GM23248 (cell line): ENCODE measurements at regions not wholly inside any gene's neighbourhood (a gene's known extent, or its start where the extent isn't known, plus 50 kb on each side); places are given as distances from the start of the nearest gene placed in this dataset.

Experiments
- DNase-seq: peaks from one replicate; pipeline ENCODE4 v3.0.0-alpha.2; 2015
- H2AFZ ChIP-seq: fragments of 200-600 bp; sonication (generic); 2 replicates; pipeline ENCODE4 v1.6.1; 2016; ENCODE audit warnings: antibody characterized with exemption
- H3F3A ChIP-seq: fragments of 200-600 bp; sonication (generic); 2 replicates; pipeline ENCODE4 v1.6.1; 2016; ENCODE audit warnings: mild to moderate bottlenecking, antibody characterized with exemption, mixed run types; ENCODE audit not compliant: insufficient read depth
- H3K27ac ChIP-seq: fragments of 200-600 bp; sonication (generic); 2 replicates; pipeline ENCODE4 v1.5.1; 2016; ENCODE audit warnings: mild to moderate bottlenecking
- H3K27me3 ChIP-seq: fragments of 200-600 bp; sonication (generic); replicated peaks from 2 replicates; pipeline ENCODE4 v1.6.1; 2016; ENCODE audit warnings: mild to moderate bottlenecking; ENCODE audit not compliant: insufficient read depth
- H3K36me3 ChIP-seq: fragments of 200-600 bp; sonication (generic); 2 replicates; pipeline ENCODE4 v1.6.1; 2016; ENCODE audit warnings: low read depth, mild to moderate bottlenecking
- H3K4me1 ChIP-seq: fragments of 200-600 bp; sonication (generic); 2 replicates; pipeline ENCODE4 v1.6.1; 2016; ENCODE audit warnings: mild to moderate bottlenecking; ENCODE audit not compliant: insufficient read depth
- H3K4me2 ChIP-seq: fragments of 200-600 bp; sonication (generic); one replicate; pipeline ENCODE4 v1.6.1; 2016; ENCODE audit warnings: mild to moderate bottlenecking; ENCODE audit not compliant: unreplicated experiment
- H3K4me3 ChIP-seq: fragments of 200-600 bp; sonication (generic); 2 replicates; pipeline ENCODE4 v1.5.1; 2016; ENCODE audit warnings: mild to moderate bottlenecking
- H3K79me2 ChIP-seq: fragments of 200-600 bp; sonication (generic); 2 replicates; pipeline ENCODE4 v1.6.1; 2016; ENCODE audit warnings: mild to moderate bottlenecking; ENCODE audit not compliant: insufficient read depth
- H3K9ac ChIP-seq: fragments of 200-600 bp; sonication (generic); 2 replicates; pipeline ENCODE4 v1.6.1; 2016; ENCODE audit warnings: mild to moderate bottlenecking
- H3K9me2 ChIP-seq: fragments of 200-600 bp; sonication (generic); 2 replicates; pipeline ENCODE4 v1.6.1; 2016; ENCODE audit warnings: mixed run types, mild to moderate bottlenecking, moderate library complexity; ENCODE audit not compliant: insufficient read depth
- H3K9me3 ChIP-seq: fragments of 200-600 bp; sonication (generic); one replicate; pipeline ENCODE4 v1.6.1; 2017; ENCODE audit warnings: low read depth
- H4K20me1 ChIP-seq: fragments of 200-600 bp; sonication (generic); 2 replicates; pipeline ENCODE4 v1.6.0; 2016; ENCODE audit not compliant: insufficient read depth
- EZH2 ChIP-seq: fragments of 200-600 bp; sonication (generic); IDR thresholded peaks from 2 replicates; pipeline ENCODE4 v1.6.1; 2018; ENCODE audit warnings: antibody characterized with exemption, mild to moderate bottlenecking; ENCODE audit not compliant: insufficient read depth, poor library complexity, severe bottlenecking
- EZH2phosphoT487 ChIP-seq: fragments of 200-600 bp; sonication (generic); IDR thresholded peaks from 2 replicates; pipeline ENCODE4 v1.6.1; 2018; ENCODE audit warnings: antibody characterized with exemption, moderate library complexity, mild to moderate bottlenecking, low read depth; ENCODE audit not compliant: insufficient read depth
- WGBS, 2 experiments: methylation state at CpG; one replicate each; pipeline ENCODE4 v1.1.6; 2015 to 2017; ENCODE audit warnings: low lambda C conversion rate in 2 of 2, low coverage in 1 of 2; ENCODE audit errors: missing lambda C conversion rate in 2 of 2; 5-methylcytosine and 5-hydroxymethylcytosine counted together
- in situ Hi-C: fragments of 300-500 bp; cut with MboI; formaldehyde crosslinking; loops from 2 replicates; pipeline ENCODE4 v1.15.0; 2020

GRCh38 chr7:421136-421991 lies 98.3 kb downstream of the PDGFA start:
- H2AFZ ChIP-seq = no peak overlapping the region
- peaks cover 14% of the 10 kb centered on the region; the same call in 1 of the 2 replicates for H3K27me3 ChIP-seq
- no peaks in the 10 kb centered on the region for H3K79me2 ChIP-seq
- H3K4me2 ChIP-seq = no peak overlapping the region
- H3K4me3 ChIP-seq = no peak overlapping the region
- no peaks in the 10 kb centered on the region for H4K20me1 ChIP-seq
- no peak overlapping the region for H3K27ac ChIP-seq
- no peaks in the 10 kb centered on the region for H3K4me1 ChIP-seq
- no peaks in the 10 kb centered on the region for H3K9me2 ChIP-seq
- 34 to 35% methylated on average over 55 to 57 of the region's 57 CpGs for WGBS, 2 experiments
- in situ Hi-C loops = no loop called here
- no peaks in the 10 kb centered on the region for H3F3A ChIP-seq
- no peak for TF ChIP-seq EZH2phosphoT487
- TF ChIP-seq EZH2 = no peak
- H3K36me3 ChIP-seq = no peaks in the 10 kb centered on the region
- DNase-seq = no peak
- H3K9ac ChIP-seq = no peak overlapping the region
- no peaks in the 10 kb centered on the region for H3K9me3 ChIP-seq

GRCh38 chr7:422191-422885 lies 97.3 kb downstream of the PDGFA start:
- Histone ChIP-seq H3K27ac (no peak overlapping the region), H3K4me1 (no peaks in the 10 kb centered on the region), H3K9ac (no peak overlapping the region), H2AFZ (no peak overlapping the region), H4K20me1 (no peaks in the 10 kb centered on the region), H3K79me2 (no peaks in the 10 kb centered on the region), H3K4me3 (no peak overlapping the region), H3K9me3 (no peaks in the 10 kb centered on the region), H3F3A (no peaks in the 10 kb centered on the region), H3K36me3 (no peaks in the 10 kb centered on the region), H3K9me2 (no peaks in the 10 kb centered on the region), H3K4me2 (no peak overlapping the region), H3K27me3 (peaks cover 23% of the 10 kb centered on the region; the same call in 1 of the 2 replicates)
- DNase-seq = no peak
- in situ Hi-C loops = no loop called here
- TF ChIP-seq EZH2 (no peak), EZH2phosphoT487 (no peak)
- WGBS, 2 experiments = 64 to 65% methylated on average over 30 to 33 of the region's 33 CpGs

DNA sequence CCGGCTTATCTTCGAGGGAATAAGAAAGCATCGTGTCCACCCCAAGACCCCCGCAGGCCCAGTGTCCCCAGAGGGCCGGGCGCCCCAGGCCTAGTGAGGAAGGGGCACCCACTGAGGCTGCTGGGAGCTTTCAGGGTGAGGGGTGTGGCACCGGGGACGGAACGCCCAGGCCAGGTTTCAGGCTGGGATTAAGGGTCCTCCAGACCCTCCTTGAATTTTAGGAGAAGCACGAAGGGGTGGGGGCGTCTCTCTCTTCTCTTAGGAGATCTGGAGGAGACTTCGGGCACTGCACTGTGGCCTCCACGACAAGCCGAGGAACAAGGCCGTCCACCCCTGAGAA lies 96.8 kb downstream of the PDGFA start:
- H3K9me2 ChIP-seq = no peaks in the 10 kb centered on the region
- H3K9me3 ChIP-seq = no peaks in the 10 kb centered on the region
- 69 to 77% methylated on average over 10 to 15 of the region's 15 CpGs for WGBS, 2 experiments
- no peaks in the 10 kb centered on the region for H3K36me3 ChIP-seq
- in situ Hi-C loops = no loop called here
- H3K4me1 ChIP-seq = no peaks in the 10 kb centered on the region
- no peak overlapping the region for H3K4me3 ChIP-seq
- H2AFZ ChIP-seq = no peak overlapping the region
- H3F3A ChIP-seq = no peaks in the 10 kb centered on the region
- no peak overlapping the region for H3K27ac ChIP-seq
- peaks cover 24% of the 10 kb centered on the region; the same call in 1 of the 2 replicates for H3K27me3 ChIP-seq
- no peak overlapping the region for H3K9ac ChIP-seq
- no peaks in the 10 kb centered on the region for H3K79me2 ChIP-seq
- TF ChIP-seq EZH2 = no peak
- TF ChIP-seq EZH2phosphoT487 = no peak
- H3K4me2 ChIP-seq = no peak overlapping the region
- H4K20me1 ChIP-seq = no peaks in the 10 kb centered on the region
- no peak for DNase-seq

- Histone ChIP-seq H3K27ac (no peak overlapping the region), H3K9me2 (no peaks in the 10 kb centered on the region), H3F3A (no peaks in the 10 kb centered on the region), H3K4me3 (no peak overlapping the region), H4K20me1 (no peaks in the 10 kb centered on the region), H3K27me3 (peaks cover 24% of the 10 kb centered on the region; the same call in 1 of the 2 replicates), H3K9ac (no peak overlapping the region), H3K79me2 (no peaks in the 10 kb centered on the region), H3K9me3 (no peaks in the 10 kb centered on the region), H3K36me3 (no peaks in the 10 kb centered on the region), H2AFZ (no peak overlapping the region), H3K4me2 (no peak overlapping the region), H3K4me1 (no peaks in the 10 kb centered on the region)
- DNase-seq = no peak
- WGBS, 2 experiments = 50 to 56% methylated on average over 20 to 28 of the region's 28 CpGs
- in situ Hi-C loops = no loop called here
- TF ChIP-seq EZH2 (no peak), EZH2phosphoT487 (no peak)
These were observed 96.1 kb downstream of the PDGFA start for GRCh38 chr7:423312-424260.
